ENCODE measurements at regions not wholly inside any gene's neighbourhood (a gene's known extent, or its start where the extent isn't known, plus 50 kb on each side); places are given as distances from the start of the nearest gene placed in this dataset.

DNA sequence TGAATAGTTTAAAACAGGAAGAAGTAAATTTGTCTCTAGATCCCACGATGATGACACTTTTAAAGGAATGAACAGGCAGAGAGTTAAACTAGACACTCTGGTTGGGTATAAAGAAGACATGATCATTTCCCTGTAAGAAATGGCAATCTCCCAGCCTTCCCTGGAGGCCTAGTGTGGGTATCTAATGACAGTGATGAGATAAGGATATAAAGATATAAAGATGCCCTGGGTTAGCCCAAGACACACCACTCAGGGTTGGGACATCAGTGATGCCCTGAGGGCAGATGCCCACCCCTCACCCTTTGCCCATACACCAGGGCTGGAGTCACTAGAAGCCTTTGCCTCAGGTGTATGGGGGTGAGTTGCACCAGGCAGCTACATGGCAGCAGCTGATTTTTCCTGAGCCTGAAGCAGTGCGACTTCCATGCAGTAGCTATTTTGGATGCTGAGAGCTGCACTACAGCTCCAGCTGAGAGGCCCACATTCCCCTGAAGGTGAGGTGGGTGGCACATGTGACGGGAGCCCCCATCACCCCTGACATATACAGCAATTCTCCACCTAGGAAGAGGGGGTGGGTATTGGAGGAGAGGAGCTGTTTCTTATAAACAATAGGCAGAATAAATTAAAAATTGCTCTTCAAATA lies 177.5 kb downstream of the NDFIP2 start:
- CTCF ChIA-PET, result interaction anchor here (0.5 kb wide), 1 partner anchor 235 kb away, joined by 3 read pairs; no protein-coding TSS in a partner anchor
- H2AK9ac ChIP-seq (replicated peaks; ENCODE audit: low read depth, low read length, poor library complexity), result no peak overlapping the region
- no peaks in the 10 kb centered on the region for H3K9me1 ChIP-seq (ENCODE audit: insufficient read depth, low read length)
- no peaks in the 10 kb centered on the region; the same call in 1 of the 2 replicates for H3K27me3 ChIP-seq (ENCODE audit: control insufficient read depth, insufficient read depth, low read length)
- no peak overlapping the region for H3K4me2 ChIP-seq (ENCODE audit: low read depth, low read length)
- no TSS peak for BruUV-seq (replicated peaks)
- no peaks in the 10 kb centered on the region for H3K9me3 ChIP-seq (ENCODE audit: control insufficient read depth, insufficient read depth, low read length)
- POLR2A ChIA-PET (ENCODE audit: unreplicated experiment), result no interaction called here
- H3K56ac ChIP-seq (ENCODE audit: extremely low read depth, insufficient read depth, low read length), result no peak overlapping the region
- H4K91ac ChIP-seq (ENCODE audit: insufficient read depth, low read depth, low read length), result no peak overlapping the region
- H2BK5ac ChIP-seq (ENCODE audit: low read depth, low read length, poor library complexity, severe bottlenecking), result no peak overlapping the region
- no peak overlapping the region for H4K8ac ChIP-seq (ENCODE audit: low read depth in 2 of 2, low read length in 2 of 2)
- no peak overlapping the region for H3K4ac ChIP-seq (ENCODE audit: low read depth, low read length)
- H3K23ac ChIP-seq (ENCODE audit: low read depth, low read length), result no peak overlapping the region
- H2AFZ ChIP-seq (replicated peaks; ENCODE audit: low read length, poor library complexity), result no peak overlapping the region
- no peak overlapping the region for H3K27ac ChIP-seq (ENCODE audit: insufficient read depth, low read length)
- no peak overlapping the region for H3K18ac ChIP-seq (ENCODE audit: low read depth, low read length)
- no peak overlapping the region for H4K5ac ChIP-seq (ENCODE audit: low read depth, low read length)
- no peak overlapping the region for H2BK120ac ChIP-seq (ENCODE audit: low read depth, low read length)
- no peaks in the 10 kb centered on the region for H3K36me3 ChIP-seq (ENCODE audit: control insufficient read depth, insufficient read depth, low read length)
- ATAC-seq (ENCODE audit: low read depth), result no peak
- H2BK15ac ChIP-seq (ENCODE audit: low read depth, low read length), result no peak overlapping the region
- no peaks in the 10 kb centered on the region for H4K20me1 ChIP-seq (ENCODE audit: insufficient read depth, low read length)
- no peak overlapping the region for H2AK5ac ChIP-seq (ENCODE audit: low read depth, low read length)
- in situ Hi-C loops (cut with MboI; ENCODE audit: low sequenced_read_pairs) (no loop called here), intact Hi-C loops (cut with micrococcal nuclease) (no loop called here), dilution Hi-C loops (cut with HindIII; ENCODE audit: low sequenced_read_pairs, unreplicated experiment) (no loop called here)
- no peak overlapping the region for H3K4me3 ChIP-seq (ENCODE audit: insufficient read depth, low read depth, low read length)
- H3K9ac ChIP-seq (ENCODE audit: low read depth, low read length), result no peak overlapping the region
- no peaks in the 10 kb centered on the region for H3K4me1 ChIP-seq (ENCODE audit: control insufficient read depth, insufficient read depth, low read length)
- H2BK20ac ChIP-seq (ENCODE audit: low read depth, low read length), result no peak overlapping the region
- TF ChIP-seq, protein P1, sequence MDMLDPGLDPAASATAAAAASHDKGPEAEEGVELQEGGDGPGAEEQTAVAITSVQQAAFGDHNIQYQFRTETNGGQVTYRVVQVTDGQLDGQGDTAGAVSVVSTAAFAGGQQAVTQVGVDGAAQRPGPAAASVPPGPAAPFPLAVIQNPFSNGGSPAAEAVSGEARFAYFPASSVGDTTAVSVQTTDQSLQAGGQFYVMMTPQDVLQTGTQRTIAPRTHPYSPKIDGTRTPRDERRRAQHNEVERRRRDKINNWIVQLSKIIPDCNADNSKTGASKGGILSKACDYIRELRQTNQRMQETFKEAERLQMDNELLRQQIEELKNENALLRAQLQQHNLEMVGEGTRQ (IDR thresholded peaks at IDR 0.05; ENCODE audit: low read depth, low read length), result no peak
- no peak overlapping the region for H3K14ac ChIP-seq (replicated peaks; ENCODE audit: low read depth, low read length)
- no peak for DNase-seq
- no peaks in the 10 kb centered on the region for H3K79me1 ChIP-seq (ENCODE audit: low read depth in 1 of 2, low read length in 2 of 2)
- WGBS, 2 experiments (ENCODE audit: extremely low coverage in 2 of 2, insufficient read length in 1 of 2), result no CpG with 5 or more reads among the region's 3 CpGs

Data from IMR-90 (cell line).